ENCODE measurements at regions not wholly inside any gene's neighbourhood (a gene's known extent, or its start where the extent isn't known, plus 50 kb on each side); places are given as distances from the start of the nearest gene placed in this dataset.

- intact Hi-C loops (cut with micrococcal nuclease) = no loop called here
Observed at GRCh38 chr21:14688412-14688811, 142.3 kb upstream of the SAMSN1 start.

GRCh38 chr21:14687268-14687625 is 141.1 kb upstream of the SAMSN1 start:
- intact Hi-C loops (cut with micrococcal nuclease) = no loop called here

GRCh38 chr21:14686466-14687267 is 140.6 kb upstream of the SAMSN1 start:
- intact Hi-C loops (cut with micrococcal nuclease) = loop anchor here (1.0 kb wide), 1 partner anchor 10 kb away; no protein-coding TSS in a partner anchor

GRCh38 chr21:14685568-14685967 is 139.5 kb upstream of the SAMSN1 start:
- intact Hi-C loops (cut with micrococcal nuclease) = no loop called here

- intact Hi-C loops (cut with micrococcal nuclease) = no loop called here
Observed at GRCh38 chr21:14684071-14684470, 138.0 kb upstream of the SAMSN1 start.

GRCh38 chr21:14683063-14683462 is 136.9 kb upstream of the SAMSN1 start:
- intact Hi-C loops (cut with micrococcal nuclease) = no loop called here

GRCh38 chr21:14678973-14679574 is 133.0 kb upstream of the SAMSN1 start:
- intact Hi-C loops (cut with micrococcal nuclease) = loop anchor here (5.0 kb wide), 1 partner anchor 383 kb away; the partner anchor contains the start of gene NRIP1

- intact Hi-C loops (cut with micrococcal nuclease) = loop anchor here (2.0 to 5.0 kb wide), 4 partner anchors 59 to 385 kb away; partner anchors contain the start of gene NRIP1
Observed at GRCh38 chr21:14677639-14678179, 131.6 kb upstream of the SAMSN1 start.

GRCh38 chr21:14677013-14677412 is 130.9 kb upstream of the SAMSN1 start:
- intact Hi-C loops (cut with micrococcal nuclease) = loop anchor here (2.0 to 5.0 kb wide), 4 partner anchors 60 to 385 kb away; partner anchors contain the start of gene NRIP1

- intact Hi-C loops (cut with micrococcal nuclease) = loop anchor here (1.0 to 5.0 kb wide), 8 partner anchors 10 to 386 kb away; partner anchors contain the start of genes HSPA13, NRIP1 and SAMSN1
Observed at GRCh38 chr21:14675774-14676530, 129.8 kb upstream of the SAMSN1 start.

GRCh38 chr21:14673649-14674048 is 127.5 kb upstream of the SAMSN1 start:
- intact Hi-C loops (cut with micrococcal nuclease) = no loop called here

GRCh38 chr21:14672466-14672865 is 126.4 kb upstream of the SAMSN1 start:
- intact Hi-C loops (cut with micrococcal nuclease) = no loop called here

- intact Hi-C loops (cut with micrococcal nuclease) = no loop called here
Observed at GRCh38 chr21:14670409-14670808, 124.3 kb upstream of the SAMSN1 start.

- intact Hi-C loops (cut with micrococcal nuclease) = loop anchor here (2.0 kb wide), 1 partner anchor 16 kb away; no protein-coding TSS in a partner anchor
Observed at GRCh38 chr21:14669092-14669491, 123.0 kb upstream of the SAMSN1 start.

GRCh38 chr21:14657241-14658008 is 111.3 kb upstream of the SAMSN1 start:
- intact Hi-C loops (cut with micrococcal nuclease) = no loop called here

- intact Hi-C loops (cut with micrococcal nuclease) = no loop called here
Observed at GRCh38 chr21:14646893-14647292, 100.8 kb upstream of the SAMSN1 start.

- intact Hi-C loops (cut with micrococcal nuclease) = no loop called here
Observed at GRCh38 chr21:14645702-14646101, 99.6 kb upstream of the SAMSN1 start.

- intact Hi-C loops (cut with micrococcal nuclease) = loop anchor here (5.0 kb wide), 3 partner anchors 180 to 805 kb away; partner anchors contain the start of gene NRIP1
Observed at GRCh38 chr21:14632359-14632758, 86.2 kb upstream of the SAMSN1 start.

GRCh38 chr21:14630556-14631069 is 84.5 kb upstream of the SAMSN1 start:
- intact Hi-C loops (cut with micrococcal nuclease) = loop anchor here (1.0 to 5.0 kb wide), 10 partner anchors 40 to 807 kb away; partner anchors contain the start of genes HSPA13, NRIP1 and SAMSN1

- intact Hi-C loops (cut with micrococcal nuclease) = no loop called here
Observed at GRCh38 chr21:14629461-14629860, 83.3 kb upstream of the SAMSN1 start.

Measured in T-helper 1 cell treated with Interleukin-12 subunit alpha and Interleukin-12 subunit beta and Interleukin-4 antibody, amounts not matched to agents 30 ng/mL and 1 ng/mL, for 36 hours (primary cell).